ENCODE measurements at regions not wholly inside any gene's neighbourhood (a gene's known extent, or its start where the extent isn't known, plus 50 kb on each side); places are given as distances from the start of the nearest gene placed in this dataset.

DNA sequence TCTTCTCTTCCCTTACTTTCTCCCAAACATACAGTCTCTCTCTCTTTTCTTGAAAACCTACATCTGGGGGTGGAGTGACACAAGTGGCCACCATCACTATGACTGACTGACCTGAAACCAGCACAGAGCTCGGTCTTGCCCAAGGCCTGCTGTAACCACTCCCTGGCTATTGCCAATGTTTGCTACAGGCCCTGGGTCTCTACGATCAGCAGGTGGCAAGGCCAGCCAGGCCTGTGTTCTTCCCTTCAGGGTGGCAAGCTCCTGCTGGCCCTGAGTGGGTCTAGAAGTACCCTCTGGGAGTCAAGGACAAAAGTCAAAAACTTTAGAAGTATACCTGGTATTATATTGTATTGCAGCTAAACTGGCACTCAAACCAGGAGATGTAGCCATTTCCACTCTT lies 140.9 kb upstream of the TGFBR2 start:
- TF ChIP-seq CTCF (IDR thresholded peaks at IDR 0.05) (no peak), RELA (CRISPR knock-in tag; IDR thresholded peaks at IDR 0.05; ENCODE audit: borderline replicate concordance) (no peak)
- TF ChIP-seq, protein P1, sequence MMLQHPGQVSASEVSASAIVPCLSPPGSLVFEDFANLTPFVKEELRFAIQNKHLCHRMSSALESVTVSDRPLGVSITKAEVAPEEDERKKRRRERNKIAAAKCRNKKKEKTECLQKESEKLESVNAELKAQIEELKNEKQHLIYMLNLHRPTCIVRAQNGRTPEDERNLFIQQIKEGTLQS (CRISPR knock-in tag; conservative IDR thresholded peaks at IDR 0.05): no peak
